ENCODE measurements at regions not wholly inside any gene's neighbourhood (a gene's known extent, or its start where the extent isn't known, plus 50 kb on each side); places are given as distances from the start of the nearest gene placed in this dataset.

DNA sequence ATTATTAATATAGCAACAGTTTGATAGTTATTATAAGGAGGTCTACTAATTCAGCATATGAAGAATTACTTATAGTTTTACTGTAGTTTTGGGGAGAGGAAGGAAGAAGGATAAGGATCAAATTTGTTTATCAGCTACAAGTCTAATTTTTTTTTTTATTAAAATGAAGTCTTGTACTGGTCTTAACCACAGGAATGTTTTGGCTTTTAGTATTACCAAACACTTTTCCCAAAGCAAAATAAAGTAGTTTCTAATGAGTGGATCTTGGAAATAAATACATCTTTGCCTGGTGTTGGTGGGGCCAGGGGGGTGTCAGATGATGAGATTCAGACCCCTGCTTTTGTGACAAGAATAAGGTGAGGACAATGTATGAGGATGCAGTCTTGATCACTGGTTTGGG lies 57.2 kb upstream of the ZDHHC17 start:
- no peak for DNase-seq (ENCODE audit: insufficient read length, low spot score, missing footprints)
- H3K79me2 ChIP-seq (ENCODE audit: insufficient read depth, low read length): no peaks in the 10 kb centered on the region
- no peaks in the 10 kb centered on the region for H3K36me3 ChIP-seq (ENCODE audit: insufficient read depth, low read length)
- no peak overlapping the region for H3K27ac ChIP-seq (ENCODE audit: low read depth, low read length)
- H3K4me1 ChIP-seq (ENCODE audit: insufficient read depth, low read length): peaks cover 15% of the 10 kb centered on the region
- no peak overlapping the region for H3K4me3 ChIP-seq (ENCODE audit: insufficient read depth, low read length)
- no peaks in the 10 kb centered on the region for H3K27me3 ChIP-seq (ENCODE audit: insufficient read depth, low read length)
- H3K4me2 ChIP-seq (ENCODE audit: insufficient read depth, low read length): no peak overlapping the region
- no peaks in the 10 kb centered on the region for H4K20me1 ChIP-seq (ENCODE audit: insufficient read depth, low read length)
- no peaks in the 10 kb centered on the region for H3K9me3 ChIP-seq (ENCODE audit: low read depth, low read length)
- TF ChIP-seq CTCF (IDR thresholded peaks at IDR 0.05; ENCODE audit: extremely low read depth, low read depth, low read length): no peak
- H2AFZ ChIP-seq (ENCODE audit: low read length): peak overlapping the region; percentile 14

DNA sequence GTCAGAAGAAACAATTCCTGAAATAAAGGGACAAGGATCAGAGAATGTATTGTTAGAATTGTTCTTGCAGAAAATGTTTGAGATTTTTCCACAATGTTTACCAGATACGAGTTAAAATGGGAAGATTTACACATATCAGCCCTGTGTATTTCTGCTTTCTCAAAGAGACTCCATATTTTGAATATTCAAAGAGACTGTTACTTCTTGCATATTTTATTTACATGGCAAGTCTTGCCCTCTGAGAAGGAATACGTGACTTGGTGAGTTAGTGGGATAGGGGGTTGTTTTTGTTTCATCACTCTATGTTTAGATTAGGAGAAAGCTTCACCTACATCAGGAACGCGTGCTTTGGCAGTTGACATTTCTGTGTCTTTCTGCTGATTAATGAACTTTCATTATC lies 56.1 kb upstream of the ZDHHC17 start:
- H4K20me1 ChIP-seq (ENCODE audit: insufficient read depth, low read length): no peaks in the 10 kb centered on the region
- H3K36me3 ChIP-seq (ENCODE audit: insufficient read depth, low read length): no peaks in the 10 kb centered on the region
- no peaks in the 10 kb centered on the region for H3K27me3 ChIP-seq (ENCODE audit: insufficient read depth, low read length)
- peaks cover 15% of the 10 kb centered on the region for H3K4me1 ChIP-seq (ENCODE audit: insufficient read depth, low read length)
- no peak overlapping the region for H2AFZ ChIP-seq (ENCODE audit: low read length)
- H3K79me2 ChIP-seq (ENCODE audit: insufficient read depth, low read length): no peaks in the 10 kb centered on the region
- no peaks in the 10 kb centered on the region for H3K9me3 ChIP-seq (ENCODE audit: low read depth, low read length)
- DNase-seq (ENCODE audit: insufficient read length, low spot score, missing footprints): no peak
- H3K27ac ChIP-seq (ENCODE audit: low read depth, low read length): no peak overlapping the region
- TF ChIP-seq CTCF (IDR thresholded peaks at IDR 0.05; ENCODE audit: extremely low read depth, low read depth, low read length): no peak
- no peak overlapping the region for H3K4me3 ChIP-seq (ENCODE audit: insufficient read depth, low read length)
- no peak overlapping the region for H3K4me2 ChIP-seq (ENCODE audit: insufficient read depth, low read length)

DNA sequence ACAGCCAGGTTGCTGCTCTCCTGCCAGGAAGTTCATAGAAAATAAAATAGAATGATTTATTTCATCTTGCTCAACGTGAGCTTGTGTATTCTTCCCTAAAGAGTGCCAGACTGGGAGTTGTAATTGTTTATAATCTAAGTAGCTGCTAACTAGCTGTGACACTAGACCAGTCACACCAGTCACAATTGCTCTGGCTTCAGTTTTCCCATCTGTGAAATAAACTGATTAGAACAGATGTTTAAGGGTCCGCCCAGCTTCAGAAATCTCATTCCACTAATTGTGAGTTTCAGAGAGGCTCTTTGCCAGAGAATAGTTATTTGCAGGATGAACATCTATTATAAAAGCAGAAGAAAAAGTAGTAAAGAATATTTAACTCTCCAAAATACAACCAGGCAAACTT lies 55.6 kb upstream of the ZDHHC17 start:
- Histone ChIP-seq H3K9me3 (ENCODE audit: low read depth, low read length) (no peaks in the 10 kb centered on the region), H2AFZ (ENCODE audit: low read length) (no peak overlapping the region), H3K36me3 (ENCODE audit: insufficient read depth, low read length) (no peaks in the 10 kb centered on the region), H3K79me2 (ENCODE audit: insufficient read depth, low read length) (no peaks in the 10 kb centered on the region), H3K4me3 (ENCODE audit: insufficient read depth, low read length) (no peak overlapping the region), H3K4me2 (ENCODE audit: insufficient read depth, low read length) (no peak overlapping the region), H3K27me3 (ENCODE audit: insufficient read depth, low read length) (no peaks in the 10 kb centered on the region), H4K20me1 (ENCODE audit: insufficient read depth, low read length) (no peaks in the 10 kb centered on the region), H3K4me1 (ENCODE audit: insufficient read depth, low read length) (peaks cover 15% of the 10 kb centered on the region), H3K27ac (ENCODE audit: low read depth, low read length) (no peak overlapping the region)
- no peak for DNase-seq (ENCODE audit: insufficient read length, low spot score, missing footprints)
- TF ChIP-seq CTCF (IDR thresholded peaks at IDR 0.05; ENCODE audit: extremely low read depth, low read depth, low read length): no peak

GRCh38 chr12:76711241-76711640 lies 52.7 kb upstream of the ZDHHC17 start:
- Histone ChIP-seq H3K4me2 (ENCODE audit: insufficient read depth, low read length) (peak overlapping the region; percentile 29), H3K36me3 (ENCODE audit: insufficient read depth, low read length) (no peaks in the 10 kb centered on the region), H4K20me1 (ENCODE audit: insufficient read depth, low read length) (no peaks in the 10 kb centered on the region), H2AFZ (ENCODE audit: low read length) (no peak overlapping the region), H3K4me3 (ENCODE audit: insufficient read depth, low read length) (no peak overlapping the region), H3K27ac (ENCODE audit: low read depth, low read length) (no peak overlapping the region), H3K4me1 (ENCODE audit: insufficient read depth, low read length) (peaks cover 11% of the 10 kb centered on the region), H3K27me3 (ENCODE audit: insufficient read depth, low read length) (no peaks in the 10 kb centered on the region), H3K9me3 (ENCODE audit: low read depth, low read length) (no peaks in the 10 kb centered on the region), H3K79me2 (ENCODE audit: insufficient read depth, low read length) (no peaks in the 10 kb centered on the region)
- DNase-seq (ENCODE audit: insufficient read length, low spot score, missing footprints): no peak
- TF ChIP-seq CTCF (IDR thresholded peaks at IDR 0.05; ENCODE audit: extremely low read depth, low read depth, low read length): no peak
